ENCODE measurements at regions not wholly inside any gene's neighbourhood (a gene's known extent, or its start where the extent isn't known, plus 50 kb on each side); places are given as distances from the start of the nearest gene placed in this dataset.
A peak's percentile ranks its signal among the peaks of the same experiment; 100 is the strongest.

DNA sequence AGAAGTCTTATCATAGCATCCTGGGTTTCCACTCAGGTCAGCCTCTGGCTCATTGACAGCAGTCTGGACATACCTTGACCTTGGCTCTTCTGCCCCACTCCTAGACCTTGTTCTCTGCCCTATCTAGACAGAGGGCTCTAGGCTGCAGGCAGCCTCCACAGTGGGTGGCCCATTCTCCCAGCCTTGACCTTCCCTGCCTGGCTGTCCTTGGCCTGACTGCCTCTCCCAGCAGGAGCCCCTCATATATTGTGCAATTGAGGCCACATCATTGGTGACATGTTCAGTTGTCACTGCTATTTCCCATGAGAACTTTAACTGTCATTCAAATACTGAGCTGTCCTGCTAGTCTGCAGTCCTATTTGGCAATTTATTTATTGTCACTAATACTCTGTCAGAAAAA, 503.4 kb downstream of the PLXNA4 start:
- DNase-seq: no peak

DNA sequence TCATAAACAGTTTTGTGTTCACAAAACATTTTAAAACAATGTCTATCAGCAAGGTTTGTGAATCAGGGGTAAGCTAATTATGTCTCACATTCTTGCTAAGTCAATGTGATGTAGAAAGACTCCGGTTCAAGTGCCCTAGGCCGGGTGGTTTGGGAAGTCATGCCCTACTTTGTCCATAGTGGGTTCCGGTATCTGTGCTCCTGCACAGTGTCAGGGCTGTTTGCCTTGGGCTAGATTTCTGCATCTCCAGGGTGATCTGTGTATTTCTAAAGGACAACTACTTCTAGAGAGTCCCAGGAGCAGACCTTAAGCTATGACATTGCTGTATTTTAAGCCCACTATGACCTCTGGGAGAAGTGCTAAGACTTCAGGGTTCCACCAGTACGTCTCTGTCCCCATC, 504.1 kb downstream of the PLXNA4 start:
- DNase-seq: no peak

DNA sequence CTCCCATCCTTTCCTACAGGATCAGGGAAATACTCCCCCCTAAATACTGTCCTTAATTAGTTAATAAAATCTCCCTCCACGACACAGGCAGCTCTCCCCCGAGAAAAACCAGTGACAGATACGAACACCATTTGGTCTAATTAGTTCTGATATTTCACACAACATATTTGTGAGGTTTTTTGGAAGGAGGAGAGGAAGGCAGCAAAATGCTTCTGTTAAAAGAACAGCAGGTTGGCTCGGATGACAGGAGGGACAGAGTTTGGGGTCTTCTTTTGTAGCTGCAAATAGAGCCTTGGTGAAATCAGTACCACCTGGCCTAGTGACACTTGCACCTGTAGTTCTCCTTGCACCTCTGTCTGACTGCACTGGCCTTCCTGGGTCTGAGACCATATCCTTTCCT, 507.0 kb downstream of the PLXNA4 start:
- DNase-seq: no peak

DNA sequence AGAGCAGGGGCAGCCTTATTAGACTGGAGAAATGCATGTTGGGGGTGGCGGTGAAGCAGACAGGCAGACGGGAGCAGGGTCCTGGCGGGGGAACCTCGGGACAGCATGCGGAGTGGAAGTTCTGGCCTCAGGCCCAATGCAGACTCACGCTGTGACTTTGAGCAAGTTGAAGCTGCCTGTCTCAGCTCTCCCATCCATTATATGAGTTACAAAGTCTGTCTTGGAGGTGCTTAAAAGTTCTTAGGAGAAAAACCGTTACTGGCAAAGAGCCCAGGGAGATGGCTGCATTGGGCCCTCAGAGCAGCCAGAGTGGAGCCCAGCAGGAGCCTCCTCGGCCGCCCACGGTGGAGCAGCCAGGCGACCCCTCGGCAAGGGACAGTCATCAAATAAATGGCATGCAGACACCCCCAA, 509.5 kb downstream of the PLXNA4 start:
- DNase-seq: peak; percentile 65

DNA sequence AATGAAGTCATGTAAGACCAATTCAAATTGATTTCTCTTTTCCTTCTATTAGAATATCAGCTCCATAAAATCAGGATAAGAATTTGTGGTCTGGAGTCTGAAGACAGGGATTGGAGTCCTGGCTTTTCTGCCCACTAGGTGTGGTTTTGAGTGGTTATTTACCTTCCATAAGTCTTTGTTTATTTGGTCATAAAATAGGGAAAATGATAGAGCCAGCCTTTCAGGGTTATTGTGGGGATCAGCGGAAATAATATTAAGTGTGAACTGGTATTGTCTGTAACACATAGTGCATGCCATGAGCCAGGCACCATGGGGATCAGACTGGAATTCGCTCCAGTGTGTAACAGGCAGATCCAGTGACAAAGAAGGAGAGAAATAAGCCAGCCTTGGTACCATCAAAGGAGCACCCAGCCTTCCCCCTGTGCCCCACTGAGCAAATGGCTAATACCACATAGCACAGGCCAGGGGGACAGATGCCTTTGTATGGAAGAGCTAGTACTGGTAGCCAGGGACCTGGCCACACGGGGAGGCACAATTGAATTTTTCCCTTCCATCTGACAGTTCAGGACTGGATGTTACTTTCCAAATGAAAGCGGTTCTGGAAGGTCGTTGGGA, 509.7 kb upstream of the PODXL start:
- DNase-seq: no peak

DNA sequence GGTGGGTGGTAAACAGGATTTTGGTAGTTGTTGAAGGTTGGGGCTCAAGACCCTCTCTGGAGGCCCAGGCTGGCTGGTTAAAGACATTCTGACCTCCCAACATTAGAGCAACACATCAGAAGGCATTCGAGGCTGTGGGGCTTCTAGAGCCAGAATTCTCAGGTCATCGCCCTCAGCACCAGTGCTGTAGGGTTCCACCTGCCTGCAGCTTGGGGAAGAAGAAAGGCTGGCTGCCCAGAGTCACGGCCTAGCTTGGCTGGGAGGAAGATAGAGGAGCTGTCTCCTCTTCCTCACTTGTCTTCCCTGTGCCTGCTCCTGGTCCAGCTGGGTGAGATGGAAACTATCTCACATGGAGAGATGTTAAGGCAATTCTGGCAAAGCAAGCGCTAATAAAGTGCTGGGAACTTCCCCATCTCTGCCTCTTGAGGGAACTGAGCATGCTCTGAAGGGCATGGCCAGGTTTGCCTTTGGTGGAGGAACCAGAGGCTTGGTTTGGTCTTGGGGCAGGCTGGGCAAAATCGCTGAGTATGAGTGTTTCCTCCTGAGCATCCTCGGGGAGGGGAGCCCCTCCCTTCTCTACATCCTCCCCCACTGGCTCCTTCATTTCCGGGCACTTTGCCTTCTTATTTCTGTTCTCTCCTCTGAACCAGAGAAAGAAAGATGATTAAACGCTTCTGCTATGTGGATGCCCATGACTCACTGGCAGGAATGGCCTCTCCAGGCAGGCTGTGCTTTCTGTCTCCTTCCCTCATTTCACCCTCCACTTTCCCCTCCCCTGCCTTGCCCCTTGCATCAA, 509.0 kb upstream of the PODXL start:
- DNase-seq: peak; percentile 50

DNA sequence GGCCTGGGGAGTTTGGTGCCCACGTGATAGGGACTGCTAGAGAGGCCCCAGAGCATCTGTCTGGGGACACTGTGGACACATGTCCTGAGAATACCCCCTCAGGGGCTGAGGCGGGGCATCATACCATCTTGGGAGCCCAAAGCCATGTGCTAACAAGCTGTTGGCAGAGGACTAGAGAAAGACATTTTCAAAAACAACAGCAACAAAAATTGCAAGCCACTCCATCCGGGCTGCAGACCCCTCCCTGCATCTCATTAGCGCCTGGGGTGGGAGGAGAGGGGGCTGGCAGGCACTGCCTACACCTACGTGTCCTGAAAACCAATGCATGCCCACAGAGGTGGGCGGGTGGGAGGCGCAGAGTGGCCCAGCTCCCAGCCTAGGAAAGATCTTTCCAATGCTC, 507.4 kb upstream of the PODXL start:
- DNase-seq: no peak

DNA sequence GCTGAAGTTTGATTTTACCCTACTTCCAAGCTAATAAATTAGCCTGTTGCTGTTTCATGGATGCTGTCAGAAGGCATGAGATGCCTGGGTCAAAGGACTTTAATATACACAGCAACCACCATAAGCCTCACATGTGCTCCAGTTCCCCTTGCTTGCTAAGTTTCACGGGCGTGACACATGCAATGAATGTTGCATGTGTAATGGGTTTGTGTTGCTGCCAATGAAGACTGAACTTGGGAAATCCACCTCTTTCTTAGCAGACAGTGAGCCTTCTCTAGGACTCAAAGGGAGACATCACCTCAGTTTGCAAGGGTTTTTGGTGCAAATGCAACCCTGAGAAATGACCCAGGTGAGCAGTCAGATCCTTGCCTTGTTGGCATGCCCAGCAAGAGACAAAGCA, 505.5 kb upstream of the PODXL start:
- no peak for DNase-seq

DNA sequence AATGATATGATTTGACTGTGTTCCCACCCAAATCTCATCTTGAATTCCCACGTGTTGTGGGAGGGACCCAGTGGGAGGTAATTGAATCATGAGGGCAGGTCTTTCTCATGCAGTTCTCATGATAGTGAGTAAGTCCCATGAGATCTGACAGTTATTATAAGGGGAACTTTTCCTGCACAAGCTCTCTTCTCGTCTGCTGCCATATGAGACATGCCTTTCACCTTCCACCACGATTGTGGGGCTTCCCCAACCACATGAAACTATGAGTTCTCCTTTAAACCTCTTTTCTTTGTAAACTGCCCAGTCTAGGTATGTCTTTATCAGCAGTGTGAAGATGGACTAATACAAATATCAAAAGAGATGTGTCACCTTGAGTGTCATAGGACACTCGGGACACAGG, 502.7 kb upstream of the PODXL start:
- DNase-seq: no peak

DNA sequence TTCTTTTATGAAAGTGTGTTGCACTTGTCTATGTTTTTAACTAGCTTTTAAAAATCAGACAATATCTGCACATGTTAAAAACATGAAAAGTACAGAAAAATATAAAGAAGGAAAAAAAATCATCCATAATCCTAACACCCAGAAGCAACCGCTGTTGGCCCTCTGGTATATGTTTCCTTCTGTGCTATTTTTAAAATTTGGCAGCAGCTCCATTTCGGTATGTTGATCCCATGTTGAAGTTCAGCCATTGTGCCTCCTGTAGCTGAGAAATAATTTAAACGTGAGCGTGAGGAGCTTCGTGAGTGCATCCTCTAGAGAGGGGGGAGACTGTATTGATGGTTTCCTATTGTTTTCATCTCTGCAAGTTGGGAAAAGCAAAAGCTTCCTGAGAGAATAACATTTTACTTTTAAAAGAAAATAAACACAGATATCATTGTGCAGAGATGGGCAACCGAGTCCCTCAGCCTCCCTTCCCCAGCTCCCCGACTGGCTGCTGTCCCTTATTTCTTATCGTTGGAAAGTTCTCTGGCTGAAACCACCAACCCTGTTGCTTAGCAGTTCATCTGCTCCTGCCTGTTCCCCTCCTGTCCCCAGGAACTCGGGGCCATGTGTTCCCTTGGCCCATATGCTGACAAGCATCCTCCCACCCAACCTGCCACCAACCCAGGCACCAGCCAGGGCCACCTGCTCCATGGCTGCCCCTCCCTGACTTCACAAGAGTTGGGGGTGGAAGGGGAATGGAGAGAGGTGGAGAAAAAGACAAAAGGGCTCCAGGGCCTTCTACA, 499.1 kb upstream of the PODXL start:
- no peak for DNase-seq

DNA sequence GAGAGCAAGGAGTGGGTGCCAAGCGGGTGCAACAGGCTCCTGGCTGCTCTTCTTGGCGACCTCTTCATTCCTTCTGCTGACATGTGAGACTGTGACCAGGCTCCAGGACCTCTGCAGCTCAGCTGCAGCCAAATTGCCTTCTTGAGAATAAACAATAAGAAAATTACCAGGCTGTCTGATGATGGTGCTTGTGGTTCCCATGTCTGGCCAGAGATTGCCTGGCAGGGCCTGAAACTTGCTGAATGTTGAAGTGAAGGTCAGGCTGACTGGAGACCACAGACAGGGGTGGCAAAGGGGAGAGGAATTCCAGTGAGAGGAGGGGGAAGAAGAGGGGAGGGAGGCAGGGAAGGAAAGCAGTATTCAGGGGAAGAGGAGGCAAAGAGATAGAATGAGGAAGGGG, 497.4 kb upstream of the PODXL start:
- no peak for DNase-seq

DNA sequence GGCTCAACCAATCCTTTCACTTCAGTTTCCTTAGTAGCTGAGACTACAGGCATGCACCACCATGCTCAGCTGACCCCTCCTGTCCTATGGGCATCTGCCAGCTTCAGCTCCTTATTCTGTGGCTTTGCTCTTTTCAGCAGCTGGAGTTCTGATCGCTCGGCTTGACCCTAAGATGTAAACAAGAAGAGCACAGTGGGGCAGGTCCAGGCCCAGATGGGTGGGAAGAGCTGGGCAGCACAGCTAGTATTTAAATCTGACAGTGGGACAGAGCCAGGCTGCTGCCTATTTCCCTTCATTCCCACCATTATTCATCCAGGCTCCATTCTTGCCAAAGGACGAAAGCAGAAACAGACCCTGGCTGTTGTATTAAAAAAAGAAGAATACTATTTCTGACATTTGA, 494.9 kb upstream of the PODXL start:
- DNase-seq: no peak

DNA sequence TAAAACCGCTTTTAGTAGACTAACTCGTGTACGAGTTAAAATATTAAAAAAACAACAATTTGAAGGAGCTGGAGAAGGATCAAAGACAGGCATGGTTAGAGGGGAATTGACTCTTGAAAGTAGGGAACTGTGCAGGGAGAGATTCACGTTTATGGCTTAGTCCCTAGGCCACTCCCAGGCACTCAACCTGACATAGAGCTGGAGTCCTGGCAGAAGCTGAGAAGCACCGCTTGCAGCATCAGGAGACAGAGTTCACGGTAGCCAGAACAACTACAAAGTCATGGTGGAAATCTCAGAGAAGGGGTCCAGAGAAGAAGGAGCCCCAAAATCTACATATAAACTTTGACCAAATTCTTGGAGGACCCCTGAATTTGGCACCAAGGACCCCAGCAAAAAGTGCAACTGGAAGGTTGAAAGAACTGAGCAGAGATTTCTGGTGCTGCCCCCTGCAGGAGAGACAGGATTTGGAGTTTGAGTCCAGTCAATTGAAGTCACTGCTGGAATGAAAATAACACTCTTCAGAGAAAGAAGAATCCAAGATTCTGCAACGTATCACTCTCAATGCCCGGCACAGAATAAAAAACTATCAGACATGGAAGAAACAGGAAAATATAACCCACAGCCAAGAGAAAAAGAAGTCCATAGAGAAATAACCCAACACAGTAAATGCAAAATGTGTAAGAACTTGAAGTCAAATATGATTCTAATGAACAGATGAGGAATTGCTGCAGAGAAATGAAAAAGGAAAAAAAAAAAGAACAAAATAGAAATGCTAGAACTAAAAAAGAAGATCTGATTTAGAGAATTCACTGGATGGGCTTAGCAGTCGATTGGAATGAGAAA, 493.3 kb upstream of the PODXL start:
- no peak for DNase-seq

DNA sequence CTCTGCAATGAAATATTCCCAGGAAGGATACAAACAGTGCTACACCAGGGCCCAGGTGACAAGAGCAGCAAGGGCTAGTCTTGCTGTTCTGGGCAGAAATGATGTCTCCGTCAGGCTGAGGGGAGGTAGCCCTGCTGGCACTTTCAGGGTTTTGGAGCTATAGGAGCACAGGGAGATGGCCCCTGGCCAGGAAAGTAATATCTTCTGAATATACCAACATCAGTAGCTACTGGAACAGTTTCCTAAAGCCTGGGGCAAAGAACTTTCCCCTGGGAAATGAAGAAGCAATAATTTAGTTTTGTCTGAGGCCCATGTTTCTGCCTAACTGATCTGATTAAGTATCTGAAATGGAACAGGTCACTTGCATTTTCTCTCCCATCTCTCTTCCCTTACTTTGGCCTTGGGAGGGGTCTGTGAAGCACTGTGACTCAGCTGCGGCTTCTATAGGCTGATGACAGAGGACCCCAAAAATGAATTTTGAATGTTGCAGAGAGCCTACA, 489.1 kb upstream of the PODXL start:
- no peak for DNase-seq

DNA sequence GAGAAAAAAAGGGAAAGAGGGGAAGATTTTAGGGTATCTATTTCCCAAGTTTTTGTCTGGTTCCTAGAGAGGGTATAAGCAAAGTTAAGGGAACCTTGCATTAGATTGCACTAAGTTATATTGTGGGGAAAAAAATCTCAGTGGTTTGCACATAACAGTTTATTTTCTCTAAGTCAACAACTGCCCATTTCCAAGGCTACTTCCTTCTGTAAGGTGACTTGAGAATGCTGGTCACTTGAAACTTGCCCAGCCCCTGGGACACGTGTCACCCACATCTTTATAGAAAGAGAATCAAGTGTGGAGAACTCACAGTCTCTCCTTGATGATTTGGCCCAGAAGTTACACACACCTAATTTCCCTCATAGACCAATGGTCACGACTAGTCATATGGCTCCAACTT, 488.6 kb upstream of the PODXL start:
- DNase-seq: no peak

DNA sequence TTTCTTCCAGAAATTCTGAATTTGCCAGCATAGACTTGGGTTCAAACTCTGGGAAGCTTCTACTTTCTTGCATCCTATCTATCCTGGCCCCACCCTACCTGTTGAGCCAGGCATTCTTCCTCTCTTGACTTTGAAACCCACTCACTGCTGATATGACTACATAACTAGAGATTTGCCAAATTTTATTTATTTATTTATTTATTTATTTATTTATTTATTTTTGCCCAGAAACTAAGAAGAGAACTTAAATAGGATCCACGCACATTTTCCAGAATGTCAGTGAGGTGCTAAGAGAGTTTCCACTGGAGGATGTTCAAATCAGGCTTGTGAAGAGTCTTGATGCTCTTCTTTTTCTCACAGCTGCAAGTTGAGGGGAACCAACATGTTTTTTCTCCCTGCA, 487.8 kb upstream of the PODXL start:
- DNase-seq: no peak

DNA sequence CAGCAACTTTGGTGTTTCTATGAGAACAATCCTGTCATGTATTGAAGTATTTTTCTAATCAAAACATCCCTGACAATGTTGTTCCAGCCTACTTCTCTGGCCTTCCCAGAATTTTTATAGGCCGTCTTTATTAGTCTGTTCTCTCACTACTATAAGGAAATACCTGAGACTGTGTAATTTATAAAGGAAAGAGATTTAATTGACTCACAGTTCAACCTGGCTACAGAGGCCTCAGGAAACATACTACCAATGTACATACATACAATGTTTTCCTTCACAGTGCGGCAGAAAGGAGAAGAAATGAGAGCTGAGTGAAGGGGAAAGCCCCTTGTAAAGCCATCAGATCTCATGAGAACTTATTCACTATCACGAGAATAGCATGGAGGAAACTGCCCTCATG, 484.7 kb upstream of the PODXL start:
- no peak for DNase-seq

DNA sequence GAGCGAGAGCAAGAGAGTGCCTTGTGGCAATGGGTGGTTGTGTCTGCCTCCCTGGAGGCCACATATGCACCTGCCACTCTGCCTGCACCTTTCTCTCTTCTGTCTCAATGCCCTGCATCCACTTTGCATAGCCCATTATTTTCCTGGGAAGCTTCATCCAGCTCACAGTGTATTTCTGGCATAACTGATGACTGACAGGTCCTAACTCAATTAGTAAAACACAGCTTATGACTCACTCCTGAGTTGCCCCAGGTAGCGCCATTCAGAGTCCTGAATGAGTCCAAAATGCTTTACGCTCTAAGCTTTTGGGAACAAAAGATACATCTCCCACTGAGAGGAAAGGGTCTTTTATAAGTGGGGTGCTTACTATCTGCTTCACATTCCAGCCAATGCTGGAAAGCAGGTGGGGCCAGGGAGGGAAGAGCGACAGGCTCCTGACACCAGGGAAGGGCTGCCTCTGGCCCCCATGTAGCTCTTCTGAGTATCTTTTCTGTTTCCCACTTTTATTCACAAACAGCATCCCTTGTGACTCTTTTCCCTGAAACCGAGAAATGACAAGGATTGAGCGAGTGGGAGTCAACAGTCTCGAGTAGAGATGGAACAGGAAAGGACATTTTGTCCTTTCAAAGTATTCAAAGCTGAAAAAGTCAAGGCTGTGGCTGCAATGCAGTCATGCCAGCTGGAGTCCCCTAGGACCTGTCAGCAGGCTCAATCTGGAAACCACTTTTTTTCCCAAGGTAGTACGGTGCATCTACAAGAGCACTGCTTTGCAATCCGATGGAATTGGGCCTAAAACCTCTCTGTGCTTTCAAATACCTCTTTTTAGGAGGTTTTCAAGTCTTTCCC, 479.3 kb upstream of the PODXL start:
- no peak for DNase-seq

DNA sequence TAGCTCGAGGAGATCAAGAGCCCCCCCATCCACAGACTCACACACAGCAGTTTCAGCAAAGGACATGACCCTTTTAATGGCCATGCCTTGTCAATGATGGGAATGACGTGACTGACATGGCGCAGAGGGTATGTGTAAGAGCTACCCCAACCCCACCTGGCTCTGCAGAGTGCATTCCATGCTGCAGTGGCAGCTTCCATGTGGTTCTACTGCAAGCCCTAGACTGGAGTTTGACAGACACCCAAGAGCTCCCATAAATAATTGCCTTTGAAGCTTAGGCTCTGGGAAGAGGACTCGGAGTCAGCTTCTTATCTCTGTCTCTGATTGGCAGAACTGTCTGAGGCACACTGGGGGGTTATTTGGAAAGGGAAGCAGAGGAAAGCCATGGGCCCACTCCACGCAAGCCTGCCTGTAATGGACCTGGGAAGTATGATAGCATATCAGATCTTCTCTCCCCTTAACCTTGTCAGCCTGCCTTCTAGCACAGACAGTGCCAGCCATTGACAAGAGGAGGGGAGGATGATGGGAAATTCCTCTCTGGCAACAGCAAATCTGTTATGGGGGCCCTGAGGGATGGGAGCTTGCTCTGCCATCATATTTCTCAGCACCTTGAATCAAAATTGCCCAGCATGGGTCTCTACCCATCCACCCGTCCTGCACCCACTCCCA, 478.5 kb upstream of the PODXL start:
- no peak for DNase-seq

DNA sequence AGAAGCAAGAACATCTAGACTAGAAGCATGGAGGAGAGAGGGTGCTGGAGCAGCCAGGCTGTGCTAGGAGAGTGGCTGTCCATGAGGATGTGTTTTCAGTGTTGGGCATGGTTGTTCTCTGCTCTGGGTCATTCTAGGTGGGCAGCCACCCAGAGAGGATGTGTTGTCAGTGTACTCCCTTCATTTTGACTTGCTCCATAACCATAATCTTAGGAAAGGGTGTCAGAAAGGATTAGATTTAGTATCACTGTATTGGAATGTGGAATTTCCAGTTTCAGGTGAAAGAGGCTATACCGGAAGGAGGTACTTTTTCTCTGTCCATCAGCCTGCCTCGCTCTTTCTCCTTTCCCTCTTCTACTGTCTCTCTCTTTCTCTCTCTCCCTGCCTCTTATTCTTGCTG, 474.5 kb upstream of the PODXL start:
- no peak for DNase-seq

DNA sequence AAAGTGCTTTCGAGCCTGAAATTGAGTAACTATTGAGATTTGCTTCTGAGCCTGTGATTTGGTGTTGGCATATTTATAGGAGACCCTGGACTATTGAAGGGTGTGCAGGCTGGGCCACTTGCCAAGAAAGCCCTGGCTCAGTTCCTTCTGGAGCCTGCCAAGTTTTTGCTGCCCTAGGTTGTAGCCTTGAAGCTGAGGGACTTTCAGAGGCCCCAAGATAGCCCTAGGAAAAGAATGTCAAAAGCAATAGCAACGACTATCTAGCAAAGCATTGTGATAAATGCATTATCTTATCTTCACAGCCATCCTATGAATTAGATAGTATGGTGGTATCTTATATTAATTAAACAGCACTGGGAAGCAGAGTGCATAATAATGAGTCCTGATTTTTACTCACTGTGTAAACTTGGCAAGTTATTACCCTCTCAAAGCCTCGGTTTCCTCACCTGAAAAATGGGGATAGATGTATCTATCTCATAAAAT, 473.7 kb upstream of the PODXL start:
- DNase-seq: peak; percentile 33
